HCT116 (cell line): ENCODE measurements at regions not wholly inside any gene's neighbourhood (a gene's known extent, or its start where the extent isn't known, plus 50 kb on each side); places are given as distances from the start of the nearest gene placed in this dataset.

Experiments
- ATAC-seq: fragments of 200-7000 bp; cut with Tn5 transposase; 2 replicates; pipeline ENCODE4 v1.9.1; 2020; ENCODE audit warnings: mild to moderate bottlenecking, moderate library complexity
- BruUV-seq: library from RNA; stranded (reverse); fragments of 400-500 nt; replicated peaks from 2 replicates; lab custom pipeline; 2021; lab: Mats Ljungman, UMichigan
- CTCF ChIA-PET: fragments of 300-600 bp; sonication (Branson Sonifier 250); formaldehyde crosslinking; loops from one replicate; lab custom pipeline; 2021; ENCODE audit warnings: antibody characterized with exemption; lab: Charles Lee
- POLR2A ChIA-PET: fragments of 300-600, 350-600 bp; sonication (Branson Sonifier 250); formaldehyde crosslinking; loops from one replicate; lab custom pipeline; 2021; ENCODE audit warnings: antibody characterized with exemption; lab: Charles Lee
- RAD21 ChIA-PET, 2 experiments: fragments of 300-600 bp; sonication (Branson Sonifier 250); formaldehyde crosslinking; loops; one replicate each; lab custom pipeline; 2023; ENCODE audit warnings: low total read pairs in 2 of 2; ENCODE audit not compliant: uncharacterized antibody in 2 of 2, unreplicated experiment in 2 of 2, low non-redundant PET in 1 of 2; lab: Charles Lee
- DNase-seq: peaks from one replicate; pipeline ENCODE4 v3.0.0-alpha.2; 2010; ENCODE audit warnings: low read depth, low spot score
- H2AFZ ChIP-seq: fragments of 200-600 bp; shearing (Covaris generic), sonication (generic); 2 replicates; pipeline ENCODE4 v1.6.1; 2017; ENCODE audit warnings: low read depth, mixed run types, mixed read lengths, antibody characterized with exemption, low read length; ENCODE audit not compliant: poor library complexity, severe bottlenecking
- H3K27ac ChIP-seq: 2 replicates; pipeline ENCODE4 v1.5.1; 2012; ENCODE audit warnings: low read depth, low read length
- H3K27me3 ChIP-seq: fragments of 200-600 bp; sonication (generic); 2 replicates; pipeline ENCODE4 v1.6.1; 2016; ENCODE audit warnings: mixed run types, low read length, mixed read lengths; ENCODE audit not compliant: insufficient read depth
- H3K36me3 ChIP-seq, 2 experiments: fragments of 200-500 bp in 1 of 2; fragments of 200-600 bp in 1 of 2; sonication (Bioruptor generic) in 1 of 2; sonication (generic) in 1 of 2; 2 replicates each; pipeline versions ENCODE4 v1.5.1 to v1.6.1; 2014 to 2016; ENCODE audit warnings: low read length in 2 of 2, inconsistent platforms in 1 of 2, mixed read lengths in 1 of 2, mixed run types in 1 of 2; ENCODE audit not compliant: insufficient read depth in 2 of 2, control insufficient read depth in 1 of 2
- H3K4me1 ChIP-seq, 2 experiments: fragments of 200-600 bp in 1 of 2; sonication (generic) in 1 of 2; 2 replicates each; pipeline versions ENCODE4 v1.5.1 to v1.6.1; 2012 to 2017; ENCODE audit warnings: low read length in 2 of 2, inconsistent platforms in 1 of 2, mild to moderate bottlenecking in 1 of 2, mixed read lengths in 1 of 2, mixed run types in 1 of 2, moderate library complexity in 1 of 2; ENCODE audit not compliant: insufficient read depth in 2 of 2, control insufficient read depth in 1 of 2
- H3K4me2 ChIP-seq: fragments of 200-600 bp; sonication (generic); 2 replicates; pipeline ENCODE4 v1.6.1; 2017; ENCODE audit warnings: mixed run types, low read length, mixed read lengths
- H3K4me3 ChIP-seq, 2 experiments: fragments of 200-600 bp in 1 of 2; sonication (generic) in 1 of 2; replicated peaks in 1 of 2; 2 replicates each; pipeline ENCODE4 v1.5.1; 2011 to 2016; ENCODE audit warnings: low read length in 2 of 2, control low read depth in 1 of 2, low read depth in 1 of 2, mild to moderate bottlenecking in 1 of 2, mixed read lengths in 1 of 2, mixed run types in 1 of 2
- H3K79me2 ChIP-seq: fragments of 200-600 bp; sonication (generic); 2 replicates; pipeline ENCODE4 v1.6.1; 2017; ENCODE audit warnings: mild to moderate bottlenecking, mixed run types, low read length, moderate library complexity, mixed read lengths; ENCODE audit not compliant: insufficient read depth
- H3K9ac ChIP-seq: fragments of 200-600 bp; sonication (generic); 2 replicates; pipeline ENCODE4 v1.6.1; 2016; ENCODE audit warnings: low read length, mixed read lengths
- H3K9me2 ChIP-seq: fragments of 200-600 bp; sonication (generic), shearing (Covaris generic); 2 replicates; pipeline ENCODE4 v1.6.1; 2017; ENCODE audit warnings: mixed run types, mild to moderate bottlenecking, moderate library complexity; ENCODE audit not compliant: insufficient read depth
- H3K9me3 ChIP-seq, 2 experiments: fragments of 200-500 bp in 1 of 2; fragments of 200-600 bp in 1 of 2; sonication (Bioruptor generic) in 1 of 2; sonication (generic) in 1 of 2; 2 replicates each; pipeline ENCODE4 v1.6.1; 2014 to 2017; ENCODE audit warnings: low read length in 2 of 2, mixed read lengths in 2 of 2, inconsistent platforms in 1 of 2, low read depth in 1 of 2, mild to moderate bottlenecking in 1 of 2, mixed run types in 1 of 2, moderate library complexity in 1 of 2; ENCODE audit not compliant: control insufficient read depth in 1 of 2, insufficient read depth in 1 of 2
- H4K20me1 ChIP-seq: fragments of 200-600 bp; sonication (generic), shearing (Covaris generic); 2 replicates; pipeline ENCODE4 v1.6.1; 2017; ENCODE audit warnings: mixed run types, mild to moderate bottlenecking, moderate library complexity; ENCODE audit not compliant: insufficient read depth
- CBX3 ChIP-seq: IDR thresholded peaks from 2 replicates; pipeline ENCODE4 v1.6.1; 2012; ENCODE audit warnings: low read depth
- CEBPB ChIP-seq: IDR thresholded peaks from 2 replicates; pipeline ENCODE4 v1.6.1; 2012; ENCODE audit warnings: low read depth
- CTCF ChIP-seq, 3 experiments: fragments of 200-600 bp in 1 of 3; sonication (generic) in 1 of 3; IDR thresholded peaks in 2 of 3; conservative IDR thresholded peaks in 1 of 3; 2 replicates each; pipeline ENCODE4 v1.5.1; 2012 to 2017; ENCODE audit warnings: low read depth in 2 of 3, low read length in 2 of 3, antibody characterized with exemption in 1 of 3, borderline replicate concordance in 1 of 3, control low read depth in 1 of 3, mild to moderate bottlenecking in 1 of 3, mixed read lengths in 1 of 3, mixed run types in 1 of 3, moderate library complexity in 1 of 3; ENCODE audit not compliant: insufficient read depth in 1 of 3
- ELF1 ChIP-seq: IDR thresholded peaks from 2 replicates; pipeline ENCODE4 v1.6.1; 2012; ENCODE audit warnings: low read depth, borderline replicate concordance
- FOSL1 ChIP-seq: IDR thresholded peaks from 2 replicates; pipeline ENCODE4 v1.6.1; 2012; ENCODE audit warnings: low read depth
- JUND ChIP-seq: IDR thresholded peaks from 2 replicates; pipeline ENCODE4 v1.6.1; 2012
- POLR2A ChIP-seq: IDR thresholded peaks from 2 replicates; pipeline ENCODE4 v1.7.0; 2011; ENCODE audit warnings: borderline replicate concordance; ENCODE audit not compliant: insufficient read depth, insufficient read length; ENCODE audit errors: extremely low read depth
- POLR2AphosphoS5 ChIP-seq: IDR thresholded peaks from 2 replicates; pipeline ENCODE4 v1.6.1; 2011; ENCODE audit warnings: mild to moderate bottlenecking, low read depth, low read length, moderate library complexity
- REST ChIP-seq: IDR thresholded peaks from 2 replicates; pipeline ENCODE4 v1.6.1; 2012; ENCODE audit warnings: low read depth
- SIN3A ChIP-seq: IDR thresholded peaks from 2 replicates; pipeline ENCODE4 v1.6.1; 2012; ENCODE audit warnings: low read depth
- SP1 ChIP-seq: IDR thresholded peaks from 2 replicates; pipeline ENCODE4 v1.6.1; 2012; ENCODE audit warnings: low read depth
- SRF ChIP-seq: IDR thresholded peaks from 2 replicates; pipeline ENCODE4 v1.6.1; 2012; ENCODE audit warnings: low read depth
- intact Hi-C: fragments of 100-400 bp; cut with micrococcal nuclease; formaldehyde crosslinking; loops from 2 replicates; pipeline ENCODE4 v1.10.0; 2022

GRCh38 chr1:192488058-192488457 is 87.5 kb upstream of the RGS1 start:
- ChIA-PET POLR2A (no interaction called here), RAD21 (no interaction called here), CTCF (no interaction called here)
- Histone ChIP-seq H3K27ac (no peak overlapping the region), H3K9me2 (no peaks in the 10 kb centered on the region), H3K9me3 (no peaks in the 10 kb centered on the region), H3K4me1 (peaks cover 0 to 12% of the 10 kb centered on the region in 2 experiments; a peak in 2 of 4 replicates), H3K4me3 (no peak overlapping the region), H3K36me3 (no peaks in the 10 kb centered on the region), H3K9ac (no peak overlapping the region), H2AFZ (no peak overlapping the region), H3K27me3 (no peaks in the 10 kb centered on the region), H3K4me2 (no peak overlapping the region), H3K79me2 (no peaks in the 10 kb centered on the region), H4K20me1 (no peaks in the 10 kb centered on the region)
- DNase-seq (no peak), ATAC-seq (peak; percentile 84)
- TF ChIP-seq POLR2A (no peak), CEBPB (no peak), CTCF (IDR thresholded peaks at IDR 0.05 in 2 of 3, conservative IDR thresholded peaks at IDR 0.05 in 1 of 3; ENCODE audit: borderline replicate concordance in 1 of 3, insufficient read depth in 1 of 3, low read depth in 2 of 3, low read length in 2 of 3) (peak in 2 of 3 experiments; percentile 51 to 52; a peak in 4 of 6 replicates), FOSL1 (no peak), CBX3 (no peak)
- BruUV-seq = no TSS peak
- intact Hi-C loops = no loop called here

GRCh38 chr1:192489047-192489446 is 86.5 kb upstream of the RGS1 start:
- H3K4me3 ChIP-seq = no peak overlapping the region
- ChIA-PET POLR2A (no interaction called here), CTCF (no interaction called here), RAD21 (no interaction called here)
- intact Hi-C loops = no loop called here
- no peak overlapping the region for H3K9ac ChIP-seq
- H3K9me2 ChIP-seq = no peaks in the 10 kb centered on the region
- DNase-seq (no peak), ATAC-seq (no peak)
- H3K9me3 ChIP-seq = no peaks in the 10 kb centered on the region
- peak overlapping the region; percentile 73 for H2AFZ ChIP-seq
- no peaks in the 10 kb centered on the region for H3K36me3 ChIP-seq
- BruUV-seq = no TSS peak
- no peak for TF ChIP-seq JUND
- no peak for TF ChIP-seq SP1
- TF ChIP-seq REST = no peak
- TF ChIP-seq ELF1 = no peak
- no peak for TF ChIP-seq POLR2AphosphoS5
- TF ChIP-seq SRF = no peak
- no peak for TF ChIP-seq POLR2A
- TF ChIP-seq SIN3A = no peak
- no peaks in the 10 kb centered on the region for H3K79me2 ChIP-seq
- no peaks in the 10 kb centered on the region for H3K27me3 ChIP-seq
- H3K4me2 ChIP-seq = no peak overlapping the region
- H3K4me1 ChIP-seq = peaks cover 0 to 12% of the 10 kb centered on the region in 2 experiments; a peak in 2 of 4 replicates
- no peaks in the 10 kb centered on the region for H4K20me1 ChIP-seq
- H3K27ac ChIP-seq = no peak overlapping the region
